OCI-LY7 (cell line): ENCODE measurements at regions not wholly inside any gene's neighbourhood (a gene's known extent, or its start where the extent isn't known, plus 50 kb on each side); places are given as distances from the start of the nearest gene placed in this dataset.

Experiments used
- BruUV-seq: library from RNA; stranded (reverse); fragments of 400-500 nt; replicated peaks from 2 replicates; lab custom pipeline; 2021; lab: Mats Ljungman, UMichigan
- CTCF ChIA-PET: fragments of 300-600 bp; sonication (Branson Sonifier 250); formaldehyde crosslinking; loops from one replicate; lab custom pipeline; 2022; ENCODE audit warnings: antibody characterized with exemption; ENCODE audit not compliant: unreplicated experiment; lab: Charles Lee
- POLR2A ChIA-PET: fragments of 300-600 bp; sonication (Branson Sonifier 250); formaldehyde crosslinking; loops from one replicate; lab custom pipeline; 2022; ENCODE audit warnings: antibody characterized with exemption; lab: Charles Lee
- DNase-seq: peaks from one replicate; pipeline ENCODE4 v3.0.0-alpha.2; 2015; ENCODE audit warnings: low spot score
- H2AFZ ChIP-seq: fragments of 200-600 bp; sonication (generic), shearing (Covaris generic); 2 replicates; pipeline ENCODE4 v1.6.1; 2014; ENCODE audit warnings: mild to moderate bottlenecking, antibody characterized with exemption, low read length, moderate library complexity
- H3K27ac ChIP-seq: fragments of 200-600 bp; sonication (generic); 2 replicates; pipeline ENCODE4 v1.5.1; 2014; ENCODE audit warnings: mixed run types, low read depth, mild to moderate bottlenecking, moderate library complexity, low read length, inconsistent platforms; ENCODE audit not compliant: poor library complexity, severe bottlenecking
- H3K36me3 ChIP-seq: fragments of 200-600 bp; sonication (generic); 2 replicates; pipeline ENCODE4 v1.6.1; 2014; ENCODE audit warnings: mild to moderate bottlenecking, antibody characterized with exemption, low read length, moderate library complexity, mixed read lengths; ENCODE audit not compliant: insufficient read depth
- H3K4me1 ChIP-seq: fragments of 200-600 bp; sonication (generic); 2 replicates; pipeline ENCODE4 v1.5.1; 2014; ENCODE audit warnings: mild to moderate bottlenecking, low read length; ENCODE audit not compliant: insufficient read depth, poor library complexity, severe bottlenecking
- H3K4me2 ChIP-seq: fragments of 200-600 bp; sonication (generic); 2 replicates; pipeline ENCODE4 v1.6.1; 2014; ENCODE audit warnings: mild to moderate bottlenecking, low read length
- H3K4me3 ChIP-seq: fragments of 200-600 bp; sonication (generic); 2 replicates; pipeline ENCODE4 v1.5.1; 2014; ENCODE audit warnings: mild to moderate bottlenecking, low read depth, low read length; ENCODE audit not compliant: poor library complexity, severe bottlenecking
- H3K79me2 ChIP-seq: fragments of 200-600 bp; sonication (generic); 2 replicates; pipeline ENCODE4 v1.6.1; 2016; ENCODE audit warnings: low read depth, mild to moderate bottlenecking, low read length, moderate library complexity, mixed read lengths; ENCODE audit not compliant: insufficient read depth
- H3K9me2 ChIP-seq: fragments of 200-600 bp; sonication (generic); 2 replicates; pipeline ENCODE4 v1.6.1; 2016; ENCODE audit warnings: mild to moderate bottlenecking, low read length, mixed read lengths; ENCODE audit not compliant: insufficient read depth
- H3K9me3 ChIP-seq: fragments of 200-600 bp; sonication (generic); 2 replicates; pipeline ENCODE4 v1.6.1; 2014; ENCODE audit warnings: mild to moderate bottlenecking, mixed run types, low read length, mixed read lengths
- H4K20me1 ChIP-seq: fragments of 200-600 bp; sonication (generic); 2 replicates; pipeline ENCODE4 v1.6.1; 2014; ENCODE audit warnings: mild to moderate bottlenecking, antibody characterized with exemption, low read length, moderate library complexity, mixed read lengths; ENCODE audit not compliant: insufficient read depth
- EZH2phosphoT487 ChIP-seq: fragments of 200-600 bp; sonication (generic); IDR thresholded peaks from 2 replicates; pipeline ENCODE4 v1.6.1; 2018; ENCODE audit warnings: low read depth, borderline replicate concordance, mild to moderate bottlenecking, mixed run types, antibody characterized with exemption, low read length, moderate library complexity, mixed read lengths
- intact Hi-C: fragments of 100-400 bp; cut with micrococcal nuclease; formaldehyde crosslinking; loops from one replicate; pipeline ENCODE4 v1.10.0; 2022; ENCODE audit not compliant: unreplicated experiment
- TF ChIP-seq, protein P1 (sequence below): fragments of 200-600 bp; sonication (generic); conservative IDR thresholded peaks from 2 replicates; pipeline ENCODE4 v1.5.1; 2014; ENCODE audit warnings: mild to moderate bottlenecking, antibody characterized with exemption, low read length, moderate library complexity, mixed read lengths

- Histone ChIP-seq H3K4me1 (no peaks in the 10 kb centered on the region), H3K79me2 (no peaks in the 10 kb centered on the region), H4K20me1 (no peaks in the 10 kb centered on the region), H3K4me3 (no peak overlapping the region), H2AFZ (no peak overlapping the region), H3K4me2 (no peak overlapping the region), H3K9me2 (no peaks in the 10 kb centered on the region), H3K9me3 (no peaks in the 10 kb centered on the region), H3K27ac (no peak overlapping the region), H3K36me3 (no peaks in the 10 kb centered on the region)
- TF ChIP-seq EZH2phosphoT487, result no peak
- TF ChIP-seq, protein P1, sequence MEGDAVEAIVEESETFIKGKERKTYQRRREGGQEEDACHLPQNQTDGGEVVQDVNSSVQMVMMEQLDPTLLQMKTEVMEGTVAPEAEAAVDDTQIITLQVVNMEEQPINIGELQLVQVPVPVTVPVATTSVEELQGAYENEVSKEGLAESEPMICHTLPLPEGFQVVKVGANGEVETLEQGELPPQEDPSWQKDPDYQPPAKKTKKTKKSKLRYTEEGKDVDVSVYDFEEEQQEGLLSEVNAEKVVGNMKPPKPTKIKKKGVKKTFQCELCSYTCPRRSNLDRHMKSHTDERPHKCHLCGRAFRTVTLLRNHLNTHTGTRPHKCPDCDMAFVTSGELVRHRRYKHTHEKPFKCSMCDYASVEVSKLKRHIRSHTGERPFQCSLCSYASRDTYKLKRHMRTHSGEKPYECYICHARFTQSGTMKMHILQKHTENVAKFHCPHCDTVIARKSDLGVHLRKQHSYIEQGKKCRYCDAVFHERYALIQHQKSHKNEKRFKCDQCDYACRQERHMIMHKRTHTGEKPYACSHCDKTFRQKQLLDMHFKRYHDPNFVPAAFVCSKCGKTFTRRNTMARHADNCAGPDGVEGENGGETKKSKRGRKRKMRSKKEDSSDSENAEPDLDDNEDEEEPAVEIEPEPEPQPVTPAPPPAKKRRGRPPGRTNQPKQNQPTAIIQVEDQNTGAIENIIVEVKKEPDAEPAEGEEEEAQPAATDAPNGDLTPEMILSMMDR, result no peak
- DNase-seq, result no peak
- BruUV-seq, result no TSS peak
- intact Hi-C loops, result no loop called here
- CTCF ChIA-PET, result interaction anchor here (0.5 kb wide), 1 partner anchor 548 kb away, joined by 3 read pairs; no protein-coding TSS in a partner anchor
- POLR2A ChIA-PET, result no interaction called here
Observed at GRCh38 chr13:112012016-112012704, 54.8 kb upstream of the SOX1 start.

DNA sequence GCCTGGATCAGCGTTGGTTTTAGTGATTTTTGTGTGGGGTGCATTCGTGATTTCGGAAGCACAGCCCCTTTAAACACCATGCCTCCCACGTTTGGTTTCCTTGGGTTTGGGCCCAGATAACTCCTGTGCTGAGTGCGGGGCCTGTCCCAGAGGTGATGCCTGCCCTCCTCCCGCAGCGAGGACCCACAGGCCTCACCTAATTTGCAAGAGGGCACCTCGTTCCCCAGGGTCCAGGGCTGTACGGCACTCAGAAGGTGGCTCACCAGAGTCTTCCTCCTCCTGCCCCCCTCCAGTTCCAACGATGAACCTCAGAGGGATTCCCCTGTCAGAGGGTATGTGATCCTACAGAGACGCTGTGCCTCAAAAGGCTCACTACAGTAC lies 54.3 kb upstream of the SOX1 start:
- H3K4me1 ChIP-seq, result no peaks in the 10 kb centered on the region
- ChIA-PET POLR2A (no interaction called here), CTCF (interaction anchor here (0.5 kb wide), 1 partner anchor 547 kb away, joined by 3 read pairs; no protein-coding TSS in a partner anchor)
- BruUV-seq, result no TSS peak
- no peaks in the 10 kb centered on the region for H3K36me3 ChIP-seq
- no peak for DNase-seq
- H2AFZ ChIP-seq, result no peak overlapping the region
- TF ChIP-seq, protein P1, result no peak
- TF ChIP-seq EZH2phosphoT487, result no peak
- no peaks in the 10 kb centered on the region for H3K79me2 ChIP-seq
- H3K27ac ChIP-seq, result no peak overlapping the region
- no peaks in the 10 kb centered on the region for H3K9me2 ChIP-seq
- H3K4me3 ChIP-seq, result no peak overlapping the region
- no peaks in the 10 kb centered on the region for H3K9me3 ChIP-seq
- H3K4me2 ChIP-seq, result no peak overlapping the region
- intact Hi-C loops, result no loop called here
- H4K20me1 ChIP-seq, result no peaks in the 10 kb centered on the region

GRCh38 chr13:112013665-112014064 lies 53.3 kb upstream of the SOX1 start:
- Histone ChIP-seq H3K79me2 (no peaks in the 10 kb centered on the region), H2AFZ (no peak overlapping the region), H3K9me2 (no peaks in the 10 kb centered on the region), H3K9me3 (no peaks in the 10 kb centered on the region), H3K27ac (no peak overlapping the region), H4K20me1 (no peaks in the 10 kb centered on the region), H3K4me3 (no peak overlapping the region), H3K4me1 (no peaks in the 10 kb centered on the region), H3K36me3 (no peaks in the 10 kb centered on the region), H3K4me2 (no peak overlapping the region)
- CTCF ChIA-PET, result no interaction called here
- POLR2A ChIA-PET, result no interaction called here
- DNase-seq, result no peak
- TF ChIP-seq, protein P1, result no peak
- no peak for TF ChIP-seq EZH2phosphoT487
- BruUV-seq, result no TSS peak
- intact Hi-C loops, result no loop called here
